NT2/D1 (cell line): ENCODE measurements at regions not wholly inside any gene's neighbourhood (a gene's known extent, or its start where the extent isn't known, plus 50 kb on each side); places are given as distances from the start of the nearest gene placed in this dataset.

ENCODE experiments used
- SUZ12 ChIP-seq: IDR thresholded peaks from 2 replicates; pipeline ENCODE4 v1.6.1; 2011; ENCODE audit not compliant: insufficient read length, insufficient read depth; ENCODE audit errors: extremely low read depth
- YY1 ChIP-seq: IDR thresholded peaks from 2 replicates; pipeline ENCODE4 v1.6.1; 2011; ENCODE audit not compliant: insufficient read length, insufficient read depth
- ZNF274 ChIP-seq: IDR thresholded peaks from 2 replicates; pipeline ENCODE4 v1.6.1; 2011; ENCODE audit warnings: mild to moderate bottlenecking, low read depth, low read length

DNA sequence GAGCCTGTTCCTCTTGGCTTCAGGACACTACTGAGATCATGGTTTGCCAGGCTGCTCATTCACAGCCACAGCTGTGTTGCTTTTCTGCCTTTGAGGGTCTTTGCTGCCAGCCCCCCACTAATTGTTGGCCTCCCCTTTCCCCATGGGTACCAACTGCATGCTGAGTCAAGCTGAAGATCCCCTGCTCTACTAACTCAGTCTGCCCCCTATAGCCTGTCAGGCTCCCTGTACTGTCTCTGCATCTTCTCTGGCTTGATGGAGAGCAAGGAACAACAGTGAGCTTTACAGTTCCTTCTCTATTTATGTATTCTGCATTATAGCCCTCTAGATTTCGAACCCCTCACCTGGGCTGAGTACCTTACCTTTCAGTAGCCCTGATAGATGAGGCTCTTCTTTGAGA, 257.6 kb upstream of the CADM1 start:
- TF ChIP-seq YY1: no peak
- no peak for TF ChIP-seq ZNF274
- no peak for TF ChIP-seq SUZ12
